ENCODE measurements at regions not wholly inside any gene's neighbourhood (a gene's known extent, or its start where the extent isn't known, plus 50 kb on each side); places are given as distances from the start of the nearest gene placed in this dataset.

GRCh38 chr2:133810559-133810958, 242.3 kb upstream of the NCKAP5 start:
- Histone ChIP-seq H3K9me3 (ENCODE audit: low read length) (no peaks in the 10 kb centered on the region), H2AFZ (ENCODE audit: low read length) (no peak overlapping the region), H3K27ac (ENCODE audit: low read depth, low read length, poor library complexity, severe bottlenecking) (no peak overlapping the region), H3K4me1 (ENCODE audit: insufficient read depth, low read length, severe bottlenecking) (no peaks in the 10 kb centered on the region), H3K4me2 (ENCODE audit: low read length) (no peak overlapping the region), H4K20me1 (ENCODE audit: insufficient read depth, low read length) (no peaks in the 10 kb centered on the region), H3K36me3 (ENCODE audit: insufficient read depth, low read length) (no peaks in the 10 kb centered on the region), H3K9me2 (ENCODE audit: low read depth, low read length) (no peaks in the 10 kb centered on the region; the same call in 1 of the 2 replicates), H3K9ac (ENCODE audit: low read length) (no peak overlapping the region), H3K79me2 (ENCODE audit: insufficient read depth, low read length) (no peaks in the 10 kb centered on the region), H3K27me3 (ENCODE audit: insufficient read depth, low read length) (no peaks in the 10 kb centered on the region), H3K4me3 (ENCODE audit: low read depth, low read length, poor library complexity, severe bottlenecking) (no peak overlapping the region), H3F3A (ENCODE audit: insufficient read depth, low read length) (peaks cover 4% of the 10 kb centered on the region; the same call in 1 of the 2 replicates)
- TF ChIP-seq EZH2 (IDR thresholded peaks at IDR 0.05; ENCODE audit: borderline replicate concordance, low read length), result no peak
- TF ChIP-seq, protein P1, sequence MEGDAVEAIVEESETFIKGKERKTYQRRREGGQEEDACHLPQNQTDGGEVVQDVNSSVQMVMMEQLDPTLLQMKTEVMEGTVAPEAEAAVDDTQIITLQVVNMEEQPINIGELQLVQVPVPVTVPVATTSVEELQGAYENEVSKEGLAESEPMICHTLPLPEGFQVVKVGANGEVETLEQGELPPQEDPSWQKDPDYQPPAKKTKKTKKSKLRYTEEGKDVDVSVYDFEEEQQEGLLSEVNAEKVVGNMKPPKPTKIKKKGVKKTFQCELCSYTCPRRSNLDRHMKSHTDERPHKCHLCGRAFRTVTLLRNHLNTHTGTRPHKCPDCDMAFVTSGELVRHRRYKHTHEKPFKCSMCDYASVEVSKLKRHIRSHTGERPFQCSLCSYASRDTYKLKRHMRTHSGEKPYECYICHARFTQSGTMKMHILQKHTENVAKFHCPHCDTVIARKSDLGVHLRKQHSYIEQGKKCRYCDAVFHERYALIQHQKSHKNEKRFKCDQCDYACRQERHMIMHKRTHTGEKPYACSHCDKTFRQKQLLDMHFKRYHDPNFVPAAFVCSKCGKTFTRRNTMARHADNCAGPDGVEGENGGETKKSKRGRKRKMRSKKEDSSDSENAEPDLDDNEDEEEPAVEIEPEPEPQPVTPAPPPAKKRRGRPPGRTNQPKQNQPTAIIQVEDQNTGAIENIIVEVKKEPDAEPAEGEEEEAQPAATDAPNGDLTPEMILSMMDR (IDR thresholded peaks at IDR 0.05; ENCODE audit: low read length), result no peak

- H3K9me2 ChIP-seq (ENCODE audit: low read depth, low read length), result no peaks in the 10 kb centered on the region; the same call in 1 of the 2 replicates
- no peaks in the 10 kb centered on the region for H3K79me2 ChIP-seq (ENCODE audit: insufficient read depth, low read length)
- no peak overlapping the region for H3K9ac ChIP-seq (ENCODE audit: low read length)
- no peaks in the 10 kb centered on the region for H4K20me1 ChIP-seq (ENCODE audit: insufficient read depth, low read length)
- H3K4me3 ChIP-seq (ENCODE audit: low read depth, low read length, poor library complexity, severe bottlenecking), result no peak overlapping the region
- H3F3A ChIP-seq (ENCODE audit: insufficient read depth, low read length), result peaks cover 4% of the 10 kb centered on the region; the same call in 1 of the 2 replicates
- no peak for TF ChIP-seq EZH2 (IDR thresholded peaks at IDR 0.05; ENCODE audit: borderline replicate concordance, low read length)
- TF ChIP-seq, protein P1 (IDR thresholded peaks at IDR 0.05; ENCODE audit: low read length), result no peak
- no peak overlapping the region for H3K27ac ChIP-seq (ENCODE audit: low read depth, low read length, poor library complexity, severe bottlenecking)
- no peak overlapping the region for H3K4me2 ChIP-seq (ENCODE audit: low read length)
- H3K4me1 ChIP-seq (ENCODE audit: insufficient read depth, low read length, severe bottlenecking), result no peaks in the 10 kb centered on the region
- no peaks in the 10 kb centered on the region for H3K9me3 ChIP-seq (ENCODE audit: low read length)
- H3K36me3 ChIP-seq (ENCODE audit: insufficient read depth, low read length), result no peaks in the 10 kb centered on the region
- no peak overlapping the region for H2AFZ ChIP-seq (ENCODE audit: low read length)
- H3K27me3 ChIP-seq (ENCODE audit: insufficient read depth, low read length), result no peaks in the 10 kb centered on the region
Measured at GRCh38 chr2:133811409-133812125, 243.3 kb upstream of the NCKAP5 start.

GRCh38 chr2:133812826-133813617, 244.8 kb upstream of the NCKAP5 start:
- Histone ChIP-seq H3K4me1 (ENCODE audit: insufficient read depth, low read length, severe bottlenecking) (no peaks in the 10 kb centered on the region), H3K4me3 (ENCODE audit: low read depth, low read length, poor library complexity, severe bottlenecking) (no peak overlapping the region), H3K9me3 (ENCODE audit: low read length) (no peaks in the 10 kb centered on the region), H3K9me2 (ENCODE audit: low read depth, low read length) (no peaks in the 10 kb centered on the region; the same call in 1 of the 2 replicates), H2AFZ (ENCODE audit: low read length) (no peak overlapping the region), H4K20me1 (ENCODE audit: insufficient read depth, low read length) (no peaks in the 10 kb centered on the region), H3K9ac (ENCODE audit: low read length) (no peak overlapping the region), H3F3A (ENCODE audit: insufficient read depth, low read length) (peaks cover 4% of the 10 kb centered on the region; the same call in 1 of the 2 replicates), H3K27ac (ENCODE audit: low read depth, low read length, poor library complexity, severe bottlenecking) (no peak overlapping the region), H3K27me3 (ENCODE audit: insufficient read depth, low read length) (no peaks in the 10 kb centered on the region), H3K36me3 (ENCODE audit: insufficient read depth, low read length) (no peaks in the 10 kb centered on the region), H3K4me2 (ENCODE audit: low read length) (no peak overlapping the region), H3K79me2 (ENCODE audit: insufficient read depth, low read length) (no peaks in the 10 kb centered on the region)
- no peak for TF ChIP-seq EZH2 (IDR thresholded peaks at IDR 0.05; ENCODE audit: borderline replicate concordance, low read length)
- TF ChIP-seq, protein P1 (IDR thresholded peaks at IDR 0.05; ENCODE audit: low read length), result no peak
